SK-N-MC (cell line): ENCODE measurements at regions not wholly inside any gene's neighbourhood (a gene's known extent, or its start where the extent isn't known, plus 50 kb on each side); places are given as distances from the start of the nearest gene placed in this dataset.

ENCODE experiments used
- EZH2 ChIP-seq: fragments of 200-600 bp; sonication (generic); IDR thresholded peaks from one replicate; pipeline ENCODE4 v1.6.1; 2017; ENCODE audit warnings: antibody characterized with exemption
- POLR2AphosphoS5 ChIP-seq: IDR thresholded peaks from 2 replicates; pipeline ENCODE4 v1.6.1; 2012; ENCODE audit warnings: mild to moderate bottlenecking, low read depth, low read length, borderline replicate concordance

DNA sequence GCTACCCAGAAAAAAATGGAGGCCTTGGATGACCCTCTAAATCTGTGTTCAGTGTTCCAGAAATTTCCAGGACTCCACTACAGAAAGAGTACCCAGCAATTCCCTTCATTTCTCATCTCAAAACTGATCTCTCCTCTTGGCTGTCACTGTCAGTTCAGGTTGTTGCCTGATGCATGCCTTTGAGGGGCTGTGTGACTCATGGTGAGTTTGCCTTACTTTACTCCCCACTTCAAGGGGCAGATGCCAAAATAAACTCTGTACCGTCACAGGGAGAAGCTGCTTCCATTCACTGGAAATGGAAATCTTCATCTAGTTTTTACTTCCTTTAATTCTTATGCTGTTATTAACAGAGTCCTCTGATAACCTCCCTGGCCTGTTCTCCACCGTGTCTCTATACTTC is 1075.0 kb downstream of the DIAPH3 start:
- TF ChIP-seq EZH2 (no peak), POLR2AphosphoS5 (no peak)
